HG03432 (cell line): ENCODE measurements at regions not wholly inside any gene's neighbourhood (a gene's known extent, or its start where the extent isn't known, plus 50 kb on each side); places are given as distances from the start of the nearest gene placed in this dataset.
"Not testable (repeated sequence)": the region's sequence is repeated elsewhere in the genome, so short reads cannot be mapped to it uniquely, and the experiment has no call there.

ENCODE experiments used
- ATAC-seq: cut with Tn5 transposase; IDR thresholded peaks from one replicate; pipeline ENCODE4 v1.9.1; 2021; ENCODE audit warnings: mild to moderate bottlenecking, moderate library complexity; ENCODE audit not compliant: unreplicated experiment

- ATAC-seq = no peak
Observed at GRCh38 chr21:35482933-35483662, 434.0 kb upstream of the RUNX1 start.

DNA sequence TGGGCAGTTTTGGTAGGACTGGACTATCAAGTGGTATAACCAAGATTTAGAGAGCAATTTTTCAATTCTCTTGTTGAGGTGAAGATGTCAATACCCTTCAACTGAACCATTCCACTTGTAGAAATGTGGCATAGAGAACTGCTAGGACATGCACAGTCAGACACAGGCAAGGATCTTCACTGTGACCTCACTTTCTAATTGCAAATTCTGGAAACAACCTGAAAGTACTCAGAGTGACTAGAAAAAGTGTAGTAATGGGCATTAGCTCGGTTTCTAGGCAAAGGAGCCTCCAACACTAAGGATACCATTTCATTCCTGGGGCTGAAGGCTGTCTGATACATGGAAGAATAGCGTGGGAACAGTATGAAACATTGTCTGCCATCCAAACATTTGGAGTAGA lies 433.0 kb upstream of the RUNX1 start:
- no peak for ATAC-seq

DNA sequence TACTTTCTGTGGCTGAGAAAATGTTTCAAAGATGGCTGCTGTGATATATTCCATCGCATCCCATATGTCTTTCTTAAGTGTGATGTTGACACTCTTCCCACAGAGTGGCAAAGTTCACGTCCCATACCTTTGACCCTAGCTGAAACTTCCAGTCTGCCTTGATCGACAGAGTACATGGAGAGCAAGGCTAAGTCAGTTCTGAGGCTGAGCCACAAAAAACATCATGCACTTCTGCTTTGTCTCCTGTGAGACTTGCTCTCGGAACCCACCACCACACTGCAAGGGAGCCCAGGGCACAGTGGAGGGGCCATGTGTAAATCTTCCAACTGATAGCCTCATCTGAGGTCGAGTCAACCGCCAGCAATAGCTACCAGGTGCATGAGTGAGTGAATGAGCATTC lies 431.9 kb upstream of the RUNX1 start:
- ATAC-seq = no peak

GRCh38 chr21:35479529-35479928 lies 430.4 kb upstream of the RUNX1 start:
- ATAC-seq = no peak

DNA sequence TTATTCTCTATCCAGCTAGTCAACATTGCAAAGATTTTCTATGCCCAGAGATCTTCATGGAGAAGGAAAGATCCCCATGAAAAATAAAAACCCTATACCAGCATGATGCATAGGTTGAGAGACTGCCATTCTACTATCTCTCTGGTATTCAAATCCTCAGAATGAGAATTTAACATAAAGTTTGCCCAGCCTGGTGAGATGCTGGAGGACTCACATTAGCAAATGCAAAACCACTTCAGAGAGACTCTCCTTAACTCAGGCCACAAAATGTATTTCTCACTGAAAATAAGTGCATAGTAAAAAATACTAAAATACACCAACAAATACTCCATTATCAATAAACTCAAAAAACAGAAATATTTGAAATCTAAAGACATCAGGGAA lies 430.0 kb upstream of the RUNX1 start:
- ATAC-seq = no peak

GRCh38 chr21:35478161-35479064 lies 429.3 kb upstream of the RUNX1 start:
- ATAC-seq = no peak

DNA sequence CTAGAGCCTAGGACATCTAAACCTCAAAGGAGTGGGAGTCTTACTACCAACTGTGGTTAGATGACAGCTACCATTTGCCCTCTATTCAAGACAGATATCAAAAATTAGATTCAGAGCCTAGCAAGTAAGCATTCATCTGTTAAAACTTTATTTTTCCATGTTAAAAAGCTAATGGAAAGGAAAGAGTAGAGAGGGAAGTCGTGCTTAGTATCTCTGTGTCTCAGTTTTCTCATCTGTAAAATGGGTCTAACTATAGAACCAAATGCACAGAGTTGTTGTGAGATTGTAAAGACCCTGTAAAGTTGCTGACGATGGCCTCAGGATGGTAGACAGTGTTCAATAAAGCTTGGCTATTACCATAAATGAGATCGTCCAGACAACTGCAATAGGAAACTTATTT lies 428.5 kb upstream of the RUNX1 start:
- no peak for ATAC-seq

GRCh38 chr21:35476621-35477395 lies 427.7 kb upstream of the RUNX1 start:
- ATAC-seq = no peak

DNA sequence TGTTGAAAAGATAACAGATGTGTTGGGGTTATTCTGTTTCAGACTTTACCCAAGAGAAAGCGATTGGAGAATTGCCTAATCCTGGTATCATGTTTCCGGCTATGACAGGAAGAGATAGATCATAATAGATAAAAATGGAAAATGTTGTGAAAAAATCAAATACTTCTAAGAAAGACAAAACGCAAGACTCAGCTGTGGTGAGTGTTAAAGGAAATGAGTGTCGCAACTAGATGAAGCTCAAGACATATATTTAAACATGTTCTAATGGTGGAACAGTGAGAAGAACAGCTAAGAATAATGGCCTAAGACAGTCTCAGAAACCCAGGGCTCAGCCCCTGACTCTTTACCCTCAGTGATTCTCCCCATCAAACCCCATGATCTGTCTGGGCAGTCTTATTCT lies 426.7 kb upstream of the RUNX1 start:
- ATAC-seq = no peak

- no peak for ATAC-seq
Observed at GRCh38 chr21:35475009-35475408, 425.9 kb upstream of the RUNX1 start.

DNA sequence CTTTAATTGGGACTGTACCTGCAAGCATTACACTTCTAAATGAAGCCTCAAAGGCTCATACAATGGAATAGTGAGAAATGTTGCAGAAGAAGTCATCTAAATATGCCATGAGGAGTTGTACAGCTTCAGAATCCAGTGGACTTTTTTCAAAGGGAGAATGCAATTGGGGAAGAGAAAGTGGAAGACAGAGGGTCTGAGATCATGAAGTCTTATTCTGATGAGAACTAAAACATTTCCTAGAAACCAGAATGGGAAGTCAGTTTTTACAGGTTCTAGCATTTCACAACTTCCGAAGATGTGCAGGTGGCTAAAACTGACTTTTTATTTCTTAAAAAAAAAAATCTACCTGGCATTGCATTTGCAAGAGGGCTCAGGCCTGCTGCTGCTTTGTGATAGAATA lies 424.4 kb upstream of the RUNX1 start:
- ATAC-seq = no peak

GRCh38 chr21:35470522-35470921 lies 421.4 kb upstream of the RUNX1 start:
- ATAC-seq = no peak

- no peak for ATAC-seq
Observed at GRCh38 chr21:35469498-35469897, 420.4 kb upstream of the RUNX1 start.

DNA sequence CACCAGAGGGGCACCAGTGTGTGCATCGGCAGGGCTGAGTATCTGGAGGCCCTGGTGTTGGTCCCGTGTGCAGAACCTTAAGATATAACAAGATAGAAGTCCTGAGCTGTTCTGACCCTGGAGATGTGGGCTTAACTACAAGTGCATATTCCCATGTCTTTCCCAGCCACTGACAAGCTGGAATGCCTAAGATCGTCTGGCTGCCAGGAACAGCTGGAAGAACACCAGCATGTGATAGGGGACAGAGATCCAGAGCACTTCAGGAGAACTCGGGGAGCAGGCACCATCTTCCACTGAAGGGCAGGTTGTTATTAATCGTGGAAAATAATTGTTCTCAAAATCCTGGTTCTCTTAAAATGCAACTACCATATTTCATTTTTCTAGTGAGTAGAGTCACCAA lies 419.9 kb upstream of the RUNX1 start:
- ATAC-seq = no peak

- no peak for ATAC-seq
Observed at GRCh38 chr21:35467566-35467965, 418.5 kb upstream of the RUNX1 start.

DNA sequence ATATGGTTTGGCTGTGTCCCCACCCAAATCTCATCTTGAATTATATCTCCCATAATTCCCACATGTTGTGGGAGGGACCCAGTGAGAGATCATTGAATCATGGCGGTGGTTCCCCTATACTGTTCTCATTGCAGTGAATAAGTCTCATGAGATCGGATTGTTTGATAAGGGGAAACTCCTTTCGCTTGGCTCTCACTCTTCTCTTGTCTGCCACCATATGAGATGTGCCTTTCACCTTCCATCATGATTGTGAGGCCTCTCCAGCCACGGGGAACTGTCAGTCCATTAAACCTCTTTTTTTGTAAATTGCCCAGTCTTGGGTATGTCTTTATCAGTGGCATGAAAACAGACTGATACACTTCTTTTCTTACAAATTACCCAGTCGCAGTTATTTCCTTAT lies 417.6 kb upstream of the RUNX1 start:
- ATAC-seq = not testable (repeated sequence)

DNA sequence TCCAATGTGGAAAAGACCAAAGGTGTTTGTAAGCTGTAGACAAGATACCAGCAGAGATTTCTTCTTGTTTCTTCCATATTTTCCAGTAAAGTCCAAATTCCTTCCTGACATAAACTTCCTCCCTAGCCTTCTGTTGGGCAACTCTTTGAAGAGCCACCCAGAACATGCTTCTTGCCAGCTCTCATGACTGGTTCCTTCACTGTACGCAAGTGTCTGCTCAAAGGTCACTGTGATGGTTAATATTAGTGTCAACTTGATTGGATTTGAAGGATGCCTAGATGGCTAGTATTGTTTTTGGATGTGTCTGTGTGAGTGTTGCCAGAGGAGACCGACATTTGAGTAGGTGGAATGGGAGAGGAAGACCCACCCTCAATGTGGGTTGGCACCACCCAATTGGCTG lies 416.6 kb upstream of the RUNX1 start:
- no peak for ATAC-seq

GRCh38 chr21:35461700-35462099 lies 412.6 kb upstream of the RUNX1 start:
- ATAC-seq = no peak

DNA sequence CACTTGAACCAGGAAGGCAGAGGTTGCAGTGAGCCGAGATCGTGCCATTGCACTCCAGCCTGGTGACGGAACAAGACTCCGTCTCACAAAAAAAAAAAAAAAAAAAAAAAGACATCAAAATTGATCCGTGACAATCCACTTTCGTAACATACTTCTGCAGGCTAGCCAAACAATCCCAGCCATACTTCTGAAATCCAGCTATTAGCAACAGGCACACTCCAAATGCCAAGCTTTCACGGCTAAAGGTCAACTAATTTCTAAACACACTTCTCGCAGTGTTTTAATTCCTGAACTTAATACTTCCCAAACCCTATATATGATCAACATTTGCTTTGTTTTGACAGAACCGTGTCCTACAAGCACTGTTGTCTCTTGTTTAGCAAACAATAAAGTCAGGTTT lies 411.3 kb upstream of the RUNX1 start:
- ATAC-seq = no peak

DNA sequence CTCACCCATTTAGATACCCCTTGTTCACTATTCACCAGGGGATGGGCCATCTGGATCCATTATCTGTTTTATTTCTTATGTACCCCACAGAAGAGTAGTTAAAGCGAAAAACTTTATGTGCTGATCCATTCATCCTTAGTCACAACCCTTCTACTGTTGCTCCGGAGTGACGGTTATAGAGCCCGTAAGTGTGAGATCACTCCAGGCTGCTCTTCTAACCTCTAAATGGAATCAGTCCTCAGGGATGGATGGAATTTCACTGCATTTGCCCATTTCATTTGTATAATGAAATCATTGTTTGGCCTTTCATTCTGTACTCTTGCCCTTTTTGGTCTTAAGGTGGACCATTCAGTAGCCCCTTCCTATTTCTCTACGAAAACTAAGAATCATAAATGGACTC lies 409.3 kb upstream of the RUNX1 start:
- ATAC-seq = no peak

GRCh38 chr21:35457097-35457804 lies 408.1 kb upstream of the RUNX1 start:
- ATAC-seq = no peak
